MM.1S (cell line): ENCODE measurements at regions not wholly inside any gene's neighbourhood (a gene's known extent, or its start where the extent isn't known, plus 50 kb on each side); places are given as distances from the start of the nearest gene placed in this dataset.

Experiments used
- CTCF ChIP-seq: fragments of 300-600 bp; sonication (generic); IDR thresholded peaks from 2 replicates; pipeline ENCODE4 v1.5.1; 2016; ENCODE audit warnings: antibody characterized with exemption, low read length, mixed read lengths
- EZH2 ChIP-seq: fragments of 300-600 bp; sonication (generic); optimal IDR thresholded peaks from 2 replicates; pipeline ENCODE3; 2017; ENCODE audit warnings: low read depth, mild to moderate bottlenecking, antibody characterized with exemption, low read length, mixed read lengths
- EZH2phosphoT487 ChIP-seq: fragments of 300-600 bp; sonication (generic); IDR thresholded peaks from 2 replicates; pipeline ENCODE4 v1.6.1; 2018; ENCODE audit warnings: antibody characterized with exemption, low read length

- TF ChIP-seq CTCF (no peak), EZH2 (no peak), EZH2phosphoT487 (no peak)
Measured at GRCh38 chr7:24192691-24193090, 91.3 kb upstream of the NPY start.
